ENCODE measurements at regions not wholly inside any gene's neighbourhood (a gene's known extent, or its start where the extent isn't known, plus 50 kb on each side); places are given as distances from the start of the nearest gene placed in this dataset.

- no peak for TF ChIP-seq POLR2A (IDR thresholded peaks at IDR 0.05)
- TF ChIP-seq, protein P1, sequence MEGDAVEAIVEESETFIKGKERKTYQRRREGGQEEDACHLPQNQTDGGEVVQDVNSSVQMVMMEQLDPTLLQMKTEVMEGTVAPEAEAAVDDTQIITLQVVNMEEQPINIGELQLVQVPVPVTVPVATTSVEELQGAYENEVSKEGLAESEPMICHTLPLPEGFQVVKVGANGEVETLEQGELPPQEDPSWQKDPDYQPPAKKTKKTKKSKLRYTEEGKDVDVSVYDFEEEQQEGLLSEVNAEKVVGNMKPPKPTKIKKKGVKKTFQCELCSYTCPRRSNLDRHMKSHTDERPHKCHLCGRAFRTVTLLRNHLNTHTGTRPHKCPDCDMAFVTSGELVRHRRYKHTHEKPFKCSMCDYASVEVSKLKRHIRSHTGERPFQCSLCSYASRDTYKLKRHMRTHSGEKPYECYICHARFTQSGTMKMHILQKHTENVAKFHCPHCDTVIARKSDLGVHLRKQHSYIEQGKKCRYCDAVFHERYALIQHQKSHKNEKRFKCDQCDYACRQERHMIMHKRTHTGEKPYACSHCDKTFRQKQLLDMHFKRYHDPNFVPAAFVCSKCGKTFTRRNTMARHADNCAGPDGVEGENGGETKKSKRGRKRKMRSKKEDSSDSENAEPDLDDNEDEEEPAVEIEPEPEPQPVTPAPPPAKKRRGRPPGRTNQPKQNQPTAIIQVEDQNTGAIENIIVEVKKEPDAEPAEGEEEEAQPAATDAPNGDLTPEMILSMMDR (IDR thresholded peaks at IDR 0.05) = no peak
These were observed 81.9 kb upstream of the CCDC28A start for GRCh38 chr6:138691595-138692057.

Measured in uterus (tissue), 2 donors.